ENCODE measurements at regions not wholly inside any gene's neighbourhood (a gene's known extent, or its start where the extent isn't known, plus 50 kb on each side); places are given as distances from the start of the nearest gene placed in this dataset.

DNA sequence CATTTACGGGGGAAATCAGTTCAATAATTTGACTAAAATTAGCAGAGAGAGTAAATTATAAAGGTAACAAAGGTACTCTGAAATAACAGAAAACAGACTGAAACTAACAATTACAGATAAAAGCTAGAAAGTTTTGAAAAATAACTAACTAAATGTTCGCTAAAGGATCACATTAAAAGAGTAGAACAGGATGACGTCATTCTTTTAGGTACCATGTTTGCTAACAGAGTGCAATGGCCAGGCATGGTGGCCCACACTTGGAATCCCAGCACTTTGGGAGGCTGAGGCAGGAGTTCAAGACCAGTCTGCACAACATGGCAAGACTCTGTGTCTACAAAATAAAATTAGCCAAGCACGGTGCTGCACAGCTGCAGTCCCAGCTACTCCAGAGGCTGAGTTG is 212.3 kb upstream of the CDYL start:
- DNase-seq (ENCODE audit: low read depth): no peak
- H3K4me3 ChIP-seq (ENCODE audit: low read depth, low read length): no peak overlapping the region
- TF ChIP-seq, protein P1, sequence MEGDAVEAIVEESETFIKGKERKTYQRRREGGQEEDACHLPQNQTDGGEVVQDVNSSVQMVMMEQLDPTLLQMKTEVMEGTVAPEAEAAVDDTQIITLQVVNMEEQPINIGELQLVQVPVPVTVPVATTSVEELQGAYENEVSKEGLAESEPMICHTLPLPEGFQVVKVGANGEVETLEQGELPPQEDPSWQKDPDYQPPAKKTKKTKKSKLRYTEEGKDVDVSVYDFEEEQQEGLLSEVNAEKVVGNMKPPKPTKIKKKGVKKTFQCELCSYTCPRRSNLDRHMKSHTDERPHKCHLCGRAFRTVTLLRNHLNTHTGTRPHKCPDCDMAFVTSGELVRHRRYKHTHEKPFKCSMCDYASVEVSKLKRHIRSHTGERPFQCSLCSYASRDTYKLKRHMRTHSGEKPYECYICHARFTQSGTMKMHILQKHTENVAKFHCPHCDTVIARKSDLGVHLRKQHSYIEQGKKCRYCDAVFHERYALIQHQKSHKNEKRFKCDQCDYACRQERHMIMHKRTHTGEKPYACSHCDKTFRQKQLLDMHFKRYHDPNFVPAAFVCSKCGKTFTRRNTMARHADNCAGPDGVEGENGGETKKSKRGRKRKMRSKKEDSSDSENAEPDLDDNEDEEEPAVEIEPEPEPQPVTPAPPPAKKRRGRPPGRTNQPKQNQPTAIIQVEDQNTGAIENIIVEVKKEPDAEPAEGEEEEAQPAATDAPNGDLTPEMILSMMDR (IDR thresholded peaks at IDR 0.05; ENCODE audit: insufficient read depth, low read depth, low read length, missing control alignments): no peak

DNA sequence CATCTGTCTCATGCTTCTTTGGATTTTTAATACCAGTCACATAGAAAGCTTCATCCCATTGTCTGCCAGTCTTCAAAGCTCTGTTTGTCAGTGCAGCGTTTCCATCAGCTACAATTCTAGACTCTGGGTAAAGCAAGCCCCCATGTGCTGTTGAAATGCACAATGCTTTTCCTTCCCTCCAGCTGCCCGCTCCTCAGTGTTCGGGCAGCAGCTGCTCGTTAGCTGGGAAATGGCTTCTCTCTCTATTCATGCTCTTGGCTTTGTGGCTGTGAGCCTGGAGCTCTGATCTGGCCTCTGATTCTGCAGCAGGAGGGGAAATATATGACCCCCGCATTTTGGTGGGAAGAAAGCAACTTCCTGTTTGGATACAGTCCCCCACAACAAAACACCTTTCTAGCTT is 213.0 kb upstream of the CDYL start:
- TF ChIP-seq, protein P1 (IDR thresholded peaks at IDR 0.05; ENCODE audit: insufficient read depth, low read depth, low read length, missing control alignments): no peak
- no peak for DNase-seq (ENCODE audit: low read depth)
- no peak overlapping the region for H3K4me3 ChIP-seq (ENCODE audit: low read depth, low read length)

DNA sequence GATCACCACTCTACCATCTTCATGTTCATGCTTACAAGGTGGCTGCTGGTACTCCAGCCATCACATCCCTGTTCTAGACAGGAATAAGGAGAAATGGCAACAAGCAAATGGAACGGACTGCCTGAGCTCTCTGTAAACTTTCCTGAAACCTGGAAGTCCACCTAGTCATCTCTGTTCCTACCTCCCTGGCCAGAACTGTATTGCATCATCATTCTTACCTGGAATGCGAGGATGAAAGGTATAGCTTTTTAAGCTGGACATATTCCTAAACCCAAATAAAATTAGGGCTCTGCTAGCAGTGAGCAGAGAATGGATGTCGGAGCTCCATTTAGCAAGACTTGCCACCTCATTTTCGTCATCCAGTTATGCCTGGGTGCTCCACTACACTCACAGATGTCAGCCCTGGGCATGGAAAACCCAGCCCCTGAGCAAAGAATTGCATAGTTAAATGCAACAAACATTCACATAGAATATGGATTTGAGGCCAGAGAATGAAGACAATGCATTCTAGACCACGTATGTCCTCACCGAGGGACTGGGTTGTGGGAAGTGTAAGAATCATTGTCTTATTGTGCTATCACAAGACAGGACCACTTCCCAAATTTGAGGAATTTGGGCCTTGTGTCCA is 214.3 kb upstream of the CDYL start:
- no peak overlapping the region for H3K4me3 ChIP-seq (ENCODE audit: low read depth, low read length)
- DNase-seq (ENCODE audit: low read depth): no peak
- TF ChIP-seq, protein P1 (IDR thresholded peaks at IDR 0.05; ENCODE audit: insufficient read depth, low read depth, low read length, missing control alignments): no peak

DNA sequence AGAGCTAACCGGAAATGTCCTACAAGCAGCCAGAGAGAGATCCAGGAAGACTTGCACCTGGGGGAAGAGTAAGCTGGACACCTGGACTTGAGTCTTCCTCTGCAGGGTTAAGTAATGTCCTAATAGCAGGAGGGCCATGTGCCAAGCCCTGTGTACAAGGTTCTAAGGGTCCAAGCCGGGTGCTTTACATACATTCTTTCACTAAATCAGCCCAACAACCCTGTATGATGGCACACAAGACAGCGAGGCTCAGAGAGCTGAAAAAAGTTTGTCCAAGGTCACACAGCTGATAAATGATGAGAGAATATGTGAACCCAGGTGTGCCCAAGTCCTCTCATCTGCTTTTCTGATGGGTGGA is 215.1 kb upstream of the CDYL start:
- DNase-seq (ENCODE audit: low read depth): no peak
- no peak overlapping the region for H3K4me3 ChIP-seq (ENCODE audit: low read depth, low read length)
- TF ChIP-seq, protein P1 (IDR thresholded peaks at IDR 0.05; ENCODE audit: insufficient read depth, low read depth, low read length, missing control alignments): no peak

DNA sequence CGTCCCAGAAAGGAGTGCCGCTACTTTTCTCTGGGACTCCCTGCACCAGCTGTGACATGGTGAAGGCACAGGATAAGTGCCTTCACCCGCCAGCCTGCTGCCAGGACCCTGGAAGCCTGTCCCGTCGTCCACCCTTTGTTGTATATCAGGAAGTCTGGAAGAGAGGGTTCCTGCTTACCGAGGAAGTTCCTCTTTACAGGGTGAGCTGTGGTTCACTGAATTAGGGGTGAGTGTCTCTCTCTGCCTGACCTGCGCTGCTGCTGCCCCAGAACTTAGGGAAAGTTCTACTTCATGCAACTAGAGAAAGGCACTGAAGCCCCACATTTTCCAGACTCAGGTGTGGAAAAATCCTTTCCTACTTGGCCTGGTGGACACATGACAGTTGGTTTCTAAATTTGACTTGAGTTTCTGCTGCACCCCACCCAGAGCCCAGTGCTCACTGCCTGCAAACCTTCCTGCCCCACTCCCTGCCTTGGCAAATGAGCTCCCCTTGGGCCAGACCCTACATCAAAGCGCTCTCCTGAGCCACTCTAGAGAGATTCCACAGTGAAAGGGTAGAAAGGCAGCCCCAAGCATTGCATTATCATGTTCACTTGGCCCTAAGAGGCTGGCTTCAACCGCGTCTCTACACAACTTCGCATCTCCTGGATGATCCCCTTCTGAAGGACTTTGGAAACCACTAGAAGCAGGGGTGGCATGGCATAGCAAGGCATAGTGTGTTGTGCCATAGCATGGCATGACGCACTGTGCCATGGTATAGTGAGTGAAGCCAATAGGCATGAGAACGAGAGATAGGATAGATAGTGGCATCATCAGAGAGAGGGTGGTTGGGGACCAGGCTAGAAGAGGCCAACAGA is 215.8 kb upstream of the CDYL start:
- H3K4me3 ChIP-seq (ENCODE audit: low read depth, low read length): no peak overlapping the region
- DNase-seq (ENCODE audit: low read depth): no peak
- TF ChIP-seq, protein P1 (IDR thresholded peaks at IDR 0.05; ENCODE audit: insufficient read depth, low read depth, low read length, missing control alignments): no peak

DNA sequence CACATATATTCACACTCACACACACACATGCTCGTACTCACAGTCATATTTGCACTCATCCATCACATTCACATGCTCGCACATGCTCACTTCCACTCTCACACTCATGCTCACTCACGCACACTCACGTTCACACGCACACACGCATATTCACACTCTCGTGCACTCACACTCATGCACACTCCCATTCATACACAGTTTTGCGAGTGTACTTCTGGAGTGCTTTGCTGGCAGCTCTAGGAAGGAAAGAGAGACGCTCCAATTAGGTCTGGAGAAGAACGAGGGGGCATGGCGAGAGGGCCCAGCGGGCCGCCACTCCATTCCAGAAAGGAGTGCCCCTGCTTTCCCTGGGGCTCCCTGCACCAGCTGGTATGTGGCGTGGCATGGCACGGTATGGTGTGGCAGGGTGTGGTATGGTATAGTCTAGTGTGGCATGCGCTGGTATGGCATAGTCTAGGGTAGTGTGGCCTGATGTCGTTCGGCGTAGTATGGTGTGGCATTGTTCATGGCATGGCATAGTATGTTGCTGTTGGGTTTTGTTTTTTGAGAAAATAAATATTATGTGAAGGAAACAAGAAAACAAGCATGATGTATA is 216.8 kb upstream of the CDYL start:
- H3K4me3 ChIP-seq (ENCODE audit: low read depth, low read length): no peak overlapping the region
- DNase-seq (ENCODE audit: low read depth): no peak
- TF ChIP-seq, protein P1 (IDR thresholded peaks at IDR 0.05; ENCODE audit: insufficient read depth, low read depth, low read length, missing control alignments): no peak

Measured in GM12865 (cell line).